Ovary (tissue), 7 donors: ENCODE measurements at regions not wholly inside any gene's neighbourhood (a gene's known extent, or its start where the extent isn't known, plus 50 kb on each side); places are given as distances from the start of the nearest gene placed in this dataset.

Experiments used
- DNase-seq, 5 donors: peaks; one replicate each; pipeline ENCODE4 v3.0.0-alpha.2; 2019 to 2020
- H3K27ac ChIP-seq, 2 donors: fragments of 200-600 bp; one replicate each; pipeline versions ENCODE4 v1.5.1 to v1.8.0; 2019 to 2022
- H3K27me3 ChIP-seq: fragments of 200-600 bp; one replicate; pipeline ENCODE4 v1.8.0; 2022
- H3K36me3 ChIP-seq: fragments of 200-600 bp; sonication (generic); one replicate; pipeline ENCODE4 v1.5.1; 2019
- H3K4me1 ChIP-seq: one replicate; pipeline ENCODE4 v1.8.1; 2013; ENCODE audit warnings: mild to moderate bottlenecking, moderate library complexity; ENCODE audit not compliant: insufficient read depth
- H3K4me3 ChIP-seq: fragments of 200-600 bp; sonication (generic); one replicate; pipeline ENCODE4 v1.5.1; 2017
- H3K9me3 ChIP-seq, 2 donors: fragments of 200-600 bp in 1 of 2; sonication (generic) in 1 of 2; one replicate each; pipeline versions ENCODE4 v1.5.1 to v1.8.1; 2013 to 2019; ENCODE audit warnings: mild to moderate bottlenecking in 1 of 2, moderate library complexity in 1 of 2
- CTCF ChIP-seq, 3 donors: fragments of 450-650 bp in 2 of 3; fragments of 200-600 bp in 1 of 3; IDR thresholded peaks; one replicate each; pipeline versions ENCODE4 v1.5.1 to v1.8.0; 2016 to 2022; ENCODE audit warnings: antibody characterized with exemption in 3 of 3, mild to moderate bottlenecking in 1 of 3
- EP300 ChIP-seq: sonication (generic); formaldehyde crosslinking; IDR thresholded peaks from one replicate; pipeline ENCODE4 v1.6.1; 2017; ENCODE audit warnings: antibody characterized with exemption
- POLR2A ChIP-seq: fragments of 450-650 bp; IDR thresholded peaks from one replicate; pipeline ENCODE4 v1.6.1; 2017; ENCODE audit warnings: antibody characterized with exemption, mild to moderate bottlenecking, moderate library complexity
- WGBS, 3 donors: extraction: QIAGEN DNeasy Blood & Tissue Kit in 1 of 3; methylation state at CpG; one replicate each; pipeline versions ENCODE4 v1.1.5 to v1.1.7; 2013 to 2017; 5-methylcytosine and 5-hydroxymethylcytosine counted together
- intact Hi-C, 4 donors: fragments of 100-400 bp; cut with DNase I; formaldehyde crosslinking; loops; one replicate each; pipeline versions ENCODE4 v1.11.0 to v1.15.1; 2022 to 2023
- donor health status: DM: no; HTN: no; CAD: no; lungs with moderate emphysema.
- donor health status: DM: no; HTN: no; CAD: no.
- donor health status: Bipolar disorder and iron deficiency.
- donor health status: DM: no; HTN: no; CAD: no.
- donor health status: DM: yes; HTN: yes; CAD: no.

GRCh38 chr17:31738996-31739699 is 119.9 kb downstream of the COPRS start:
- intact Hi-C loops, result no loop called here
- WGBS, 3 donors, result 84 to 88% (median 86%) methylated on average over 2 of the region's 2 CpGs
- no peaks in the 10 kb centered on the region for H3K27me3 ChIP-seq
- DNase-seq, result no peak
- H3K27ac ChIP-seq, result no peak overlapping the region
- TF ChIP-seq CTCF (IDR thresholded peaks at IDR 0.05) (no peak), EP300 (no peak), POLR2A (no peak)
- no peaks in the 10 kb centered on the region for H3K4me1 ChIP-seq
- H3K4me3 ChIP-seq, result no peak overlapping the region
- H3K9me3 ChIP-seq, result no peaks in the 10 kb centered on the region
- no peaks in the 10 kb centered on the region for H3K36me3 ChIP-seq

GRCh38 chr17:31738488-31738887 is 120.6 kb downstream of the COPRS start:
- H3K9me3 ChIP-seq, result no peaks in the 10 kb centered on the region
- no peaks in the 10 kb centered on the region for H3K4me1 ChIP-seq
- no peak overlapping the region for H3K27ac ChIP-seq
- no peaks in the 10 kb centered on the region for H3K36me3 ChIP-seq
- TF ChIP-seq EP300, result no peak
- no peak for TF ChIP-seq CTCF (IDR thresholded peaks at IDR 0.05)
- TF ChIP-seq POLR2A, result no peak
- no peak overlapping the region for H3K4me3 ChIP-seq
- no peaks in the 10 kb centered on the region for H3K27me3 ChIP-seq
- DNase-seq, result no peak
- intact Hi-C loops, result no loop called here

GRCh38 chr17:31738067-31738466 is 121.0 kb downstream of the COPRS start:
- no peaks in the 10 kb centered on the region for H3K27me3 ChIP-seq
- intact Hi-C loops, result no loop called here
- no peak overlapping the region for H3K27ac ChIP-seq
- no peak for TF ChIP-seq EP300
- no peak for TF ChIP-seq CTCF (IDR thresholded peaks at IDR 0.05)
- TF ChIP-seq POLR2A, result no peak
- 69 to 76% (median 75%) methylated on average over 8 of the region's 8 CpGs for WGBS, 3 donors
- H3K9me3 ChIP-seq, result no peaks in the 10 kb centered on the region
- H3K36me3 ChIP-seq, result no peaks in the 10 kb centered on the region
- no peaks in the 10 kb centered on the region for H3K4me1 ChIP-seq
- no peak for DNase-seq
- no peak overlapping the region for H3K4me3 ChIP-seq

GRCh38 chr17:31736855-31737625 is 122.0 kb downstream of the COPRS start:
- H3K36me3 ChIP-seq, result no peaks in the 10 kb centered on the region
- no peaks in the 10 kb centered on the region for H3K4me1 ChIP-seq
- no peak overlapping the region for H3K4me3 ChIP-seq
- H3K27me3 ChIP-seq, result no peaks in the 10 kb centered on the region
- TF ChIP-seq EP300, result no peak
- no peak for TF ChIP-seq POLR2A
- no peak for TF ChIP-seq CTCF (IDR thresholded peaks at IDR 0.05)
- 64 to 68% (median 66%) methylated on average over 5 of the region's 5 CpGs for WGBS, 3 donors
- H3K9me3 ChIP-seq, result no peaks in the 10 kb centered on the region
- DNase-seq, result no peak
- H3K27ac ChIP-seq, result no peak overlapping the region
- intact Hi-C loops, result no loop called here
